Fibroblast of peridontal ligament (primary cell): ENCODE measurements at regions not wholly inside any gene's neighbourhood (a gene's known extent, or its start where the extent isn't known, plus 50 kb on each side); places are given as distances from the start of the nearest gene placed in this dataset.

Experiments used
- DNase-seq: peaks from one replicate; pipeline ENCODE4 v3.0.0-alpha.2; 2010; ENCODE audit errors: extremely low read depth

DNA sequence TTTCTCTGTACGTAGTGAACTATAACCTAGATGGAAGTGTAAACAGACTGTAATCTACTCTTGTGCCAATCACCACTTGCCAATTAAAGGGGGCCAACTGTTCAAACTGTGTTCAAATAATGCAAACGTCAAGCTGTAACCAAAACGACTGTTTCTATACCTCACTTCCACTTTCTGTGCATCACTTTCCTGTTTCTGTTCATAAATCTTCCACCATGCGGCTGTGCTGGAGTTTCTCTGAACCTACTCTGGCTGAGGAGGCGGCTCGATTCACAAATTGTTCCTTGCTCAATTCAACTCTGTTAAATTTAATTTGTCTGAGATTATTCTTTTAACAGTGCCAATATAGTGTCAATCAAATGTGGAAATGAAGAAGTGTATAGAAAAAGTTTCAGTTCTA lies 206.7 kb upstream of the TBC1D5 start:
- DNase-seq = no peak

DNA sequence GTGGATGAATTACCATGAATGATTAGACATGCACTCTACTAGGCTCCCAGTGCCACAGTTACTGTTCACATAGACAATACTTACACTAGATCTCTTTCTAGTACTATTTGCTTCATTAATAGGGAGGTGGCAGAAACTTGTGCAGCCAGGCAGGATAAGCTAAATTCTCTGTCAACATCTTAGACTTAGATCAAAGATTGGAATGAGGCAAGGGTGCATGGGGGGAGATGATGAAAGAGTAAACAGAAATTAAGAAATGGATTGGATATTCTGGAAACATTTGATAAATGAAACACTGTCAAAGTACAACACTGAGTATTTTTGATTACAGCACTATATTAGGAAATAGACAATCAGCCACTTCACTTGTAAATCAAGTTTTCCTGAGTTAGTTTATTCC lies 205.4 kb upstream of the TBC1D5 start:
- DNase-seq = no peak

DNA sequence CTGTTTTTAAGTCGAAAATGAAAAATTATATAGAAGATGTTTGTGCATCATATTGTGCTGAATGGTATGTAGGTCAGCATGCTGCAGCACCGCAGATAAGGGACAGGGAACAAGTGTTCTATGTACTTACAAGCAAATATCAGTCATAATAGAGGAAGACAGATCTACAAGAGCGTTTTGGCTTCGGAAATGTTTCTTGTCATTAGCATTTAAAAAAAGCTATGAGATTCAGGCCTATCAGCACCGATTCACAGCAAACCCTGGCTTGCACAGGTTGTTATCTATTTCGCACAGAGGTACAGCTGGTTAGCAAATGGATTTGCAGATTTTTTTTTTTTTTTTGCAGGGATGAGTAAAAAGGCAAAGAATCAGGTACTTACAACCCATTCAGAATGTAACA lies 204.2 kb upstream of the TBC1D5 start:
- no peak for DNase-seq

DNA sequence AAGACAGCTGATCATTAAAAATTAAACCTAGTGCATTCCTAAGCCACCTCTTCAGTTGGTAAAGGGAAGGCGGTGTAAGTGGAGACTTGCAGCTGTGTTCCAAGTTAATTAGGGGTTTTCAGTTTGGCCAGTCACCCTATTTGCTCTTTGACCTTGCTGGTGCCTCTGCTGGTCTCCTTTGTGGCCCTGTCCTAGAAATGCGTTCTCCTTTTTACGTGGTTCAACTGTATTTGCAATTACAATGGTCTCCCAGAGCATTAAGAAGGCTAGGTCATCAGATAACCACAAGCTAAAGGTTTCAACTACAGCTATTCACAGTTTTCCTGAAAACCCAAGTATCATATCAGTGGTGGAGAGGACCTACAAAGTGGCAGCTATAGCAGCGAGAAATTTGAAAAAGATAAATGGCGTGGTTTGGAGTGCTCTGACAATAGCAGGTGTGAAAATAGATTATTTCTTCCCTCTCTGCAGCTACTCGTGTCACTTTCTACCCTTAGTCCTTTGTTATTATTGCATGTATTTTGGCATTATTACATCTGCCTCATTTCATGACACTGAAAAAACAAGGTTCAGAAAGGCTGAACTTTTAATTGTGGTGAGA lies 203.5 kb upstream of the TBC1D5 start:
- no peak for DNase-seq

DNA sequence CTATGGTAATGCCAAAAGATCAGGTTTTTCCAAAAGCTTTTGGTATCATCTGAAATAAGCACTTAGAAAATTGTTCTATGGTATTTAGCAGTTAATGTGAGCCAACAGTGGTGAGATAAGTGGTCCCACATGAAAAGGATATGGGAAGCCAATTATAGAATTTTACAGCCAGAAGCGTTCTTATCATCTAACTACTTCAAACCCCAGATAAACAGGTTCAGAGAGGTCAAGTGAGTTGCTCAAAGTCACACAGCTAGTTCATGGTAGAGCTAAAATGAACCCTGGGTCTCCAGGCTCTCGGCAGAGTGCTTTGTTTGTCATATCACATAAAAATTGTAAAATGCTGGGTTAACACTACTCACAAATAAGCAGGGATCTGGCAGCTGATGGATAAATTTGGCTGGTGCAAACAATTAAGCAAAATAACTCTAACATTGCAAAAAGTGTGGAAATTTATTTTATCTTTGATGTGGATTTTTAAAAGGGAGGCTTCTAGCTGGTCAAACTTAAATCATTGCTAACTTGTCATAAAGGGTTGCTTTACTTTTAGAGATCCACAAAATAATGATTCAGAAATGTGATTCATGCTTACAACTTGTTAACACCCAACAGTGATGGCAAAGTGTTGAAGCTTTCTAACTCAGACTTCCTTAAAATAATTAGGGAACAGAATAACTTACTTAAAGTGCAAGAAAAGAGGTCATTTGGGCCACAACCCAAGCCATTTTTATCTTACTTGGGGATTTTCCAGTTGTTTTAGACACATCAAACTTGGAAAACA lies 202.8 kb upstream of the TBC1D5 start:
- DNase-seq = no peak

DNA sequence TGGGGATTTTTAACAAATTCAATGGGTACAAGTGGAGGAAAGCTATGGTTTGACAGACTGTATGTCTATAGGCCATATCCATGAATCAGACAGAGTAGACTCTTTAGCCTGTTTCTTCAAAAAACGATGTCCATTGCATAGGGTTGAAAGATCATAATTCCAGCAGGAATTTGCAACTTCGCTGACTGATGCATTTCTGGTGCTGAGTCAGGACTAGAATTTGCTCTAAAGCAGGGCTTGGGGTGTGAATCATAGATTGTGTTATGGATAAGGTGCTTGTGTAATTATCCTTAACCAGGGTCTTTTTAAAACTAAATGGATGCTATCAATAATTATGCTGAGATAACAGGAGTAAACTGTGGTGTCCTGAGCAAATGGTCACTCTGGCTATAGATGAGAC lies 200.4 kb upstream of the TBC1D5 start:
- no peak for DNase-seq

DNA sequence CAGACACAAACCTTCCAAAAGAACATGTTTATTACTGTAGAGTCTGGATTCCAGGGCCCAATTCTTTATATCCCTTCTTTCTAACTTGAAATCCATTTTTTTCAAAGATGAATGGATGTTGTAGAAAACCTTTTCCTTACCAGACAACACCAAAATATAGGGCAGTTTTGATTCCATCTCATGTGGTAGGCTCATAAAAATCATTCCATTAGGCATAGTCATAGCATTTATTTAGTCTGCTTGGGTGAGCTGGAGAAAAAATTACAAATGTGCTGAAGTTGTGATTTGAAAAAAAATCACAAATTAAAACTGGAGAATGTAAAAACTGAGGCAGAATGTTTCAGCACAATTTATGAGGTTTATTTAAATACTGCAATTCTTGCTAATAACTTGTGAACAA lies 199.3 kb upstream of the TBC1D5 start:
- no peak for DNase-seq

DNA sequence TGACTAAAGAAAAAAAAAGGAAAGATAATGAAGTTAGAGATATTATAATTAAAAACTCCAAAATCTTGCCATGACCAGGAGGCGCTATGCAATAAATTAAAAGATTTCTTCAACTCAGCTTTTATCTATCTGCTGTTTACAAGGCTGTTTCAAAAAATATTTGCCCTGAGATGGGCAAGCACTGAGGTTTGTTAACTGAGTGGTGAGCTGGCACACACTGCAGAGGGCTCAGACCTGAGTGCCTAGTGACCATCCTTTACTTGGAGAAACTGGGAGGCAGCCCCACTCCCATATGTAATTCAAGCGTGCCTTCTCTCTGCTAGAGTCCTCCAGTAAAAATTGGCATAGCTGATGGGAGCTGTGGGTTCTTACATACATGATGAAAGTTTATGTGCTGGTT lies 198.7 kb upstream of the TBC1D5 start:
- DNase-seq = no peak

DNA sequence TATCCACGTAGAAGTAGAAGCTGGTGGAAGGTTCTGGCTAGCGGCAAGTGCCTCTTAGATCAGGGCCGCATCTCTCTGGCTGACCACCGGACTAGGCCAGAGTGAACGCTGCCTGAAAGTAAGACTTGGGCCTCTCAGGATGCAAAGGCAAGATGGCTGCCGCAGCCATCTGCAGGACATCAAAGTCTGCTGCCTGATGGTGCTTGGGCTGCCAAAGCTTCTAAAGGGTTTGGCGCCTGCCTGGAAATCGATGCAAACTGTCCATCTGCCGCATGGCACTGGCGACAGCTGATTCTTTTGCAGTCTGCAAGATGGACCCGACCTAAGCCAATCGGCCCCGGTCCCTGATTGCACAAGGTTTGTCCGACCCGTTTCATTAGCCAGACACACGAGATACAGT lies 196.7 kb upstream of the TBC1D5 start:
- DNase-seq = no peak

DNA sequence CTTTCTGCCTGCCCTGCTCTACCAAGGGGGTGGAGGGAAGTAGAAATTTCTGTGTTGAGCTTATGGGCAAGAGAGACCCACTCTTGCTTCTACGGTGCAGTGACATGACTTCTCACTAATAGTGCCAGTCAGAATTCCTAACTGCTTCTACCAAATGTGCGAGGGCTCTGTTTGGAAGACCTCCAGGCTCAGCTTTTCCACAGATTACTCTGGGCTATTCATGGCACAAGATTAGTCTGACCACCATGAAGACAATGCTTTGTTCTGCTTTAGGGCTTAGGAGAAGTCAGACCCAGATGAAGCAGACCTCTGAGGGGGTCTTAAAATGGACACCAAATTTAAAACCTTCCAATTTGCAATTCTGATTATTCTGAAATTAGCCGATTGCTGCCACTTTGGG lies 195.9 kb upstream of the TBC1D5 start:
- DNase-seq = no peak

DNA sequence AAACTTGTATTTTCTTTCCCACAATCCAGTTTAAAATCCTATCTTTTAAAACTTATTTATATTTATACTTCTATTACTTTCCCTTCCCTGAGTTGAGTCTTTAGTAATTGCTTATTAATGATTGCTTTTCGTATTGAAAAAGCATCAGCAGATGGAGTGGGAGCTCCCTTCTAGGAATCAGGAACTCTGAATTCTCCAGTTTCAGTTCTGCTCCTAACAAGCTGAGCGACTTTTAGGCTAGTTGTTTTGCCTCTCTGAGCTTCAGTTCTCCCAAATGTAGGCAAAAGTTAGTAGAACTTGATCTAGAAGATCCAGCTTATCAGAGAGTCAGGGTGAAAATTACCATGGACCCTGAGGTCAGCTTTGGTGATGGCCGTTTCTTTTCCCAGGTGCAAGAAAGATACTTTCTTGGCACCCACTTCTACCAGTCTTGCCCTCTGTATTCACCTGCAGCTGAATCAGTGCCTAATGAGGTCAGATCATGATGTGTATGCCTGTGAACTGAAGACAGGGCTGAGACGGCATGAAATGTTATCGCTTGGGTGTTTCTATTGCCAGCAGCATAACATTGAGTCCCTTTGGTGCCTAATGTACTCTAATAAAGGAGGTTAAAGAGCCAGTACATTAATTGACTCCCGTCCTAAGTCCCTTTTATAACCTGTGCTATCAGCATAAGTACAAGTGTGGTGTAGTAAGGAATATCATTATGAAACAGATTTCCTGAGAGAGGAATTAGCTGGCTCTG lies 194.5 kb upstream of the TBC1D5 start:
- DNase-seq = no peak

DNA sequence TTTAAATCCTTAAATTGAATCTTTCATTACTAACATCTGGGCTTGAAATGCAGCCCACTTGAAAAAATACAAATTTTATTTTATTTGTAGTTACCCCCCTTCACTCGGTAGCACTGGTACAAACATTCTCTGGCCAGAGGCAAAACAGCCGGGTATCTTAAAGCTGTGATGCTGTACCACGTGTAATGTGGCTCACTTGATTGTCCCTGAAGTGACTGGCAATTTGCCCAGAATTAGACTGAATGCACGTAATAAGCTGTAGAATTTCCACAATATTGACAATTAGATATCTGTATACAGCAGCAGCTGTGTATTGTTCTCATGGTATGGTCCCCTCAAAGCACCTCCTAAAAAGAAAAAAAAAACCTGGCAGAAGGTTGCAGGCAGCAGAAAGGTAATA lies 192.8 kb upstream of the TBC1D5 start:
- DNase-seq = no peak

DNA sequence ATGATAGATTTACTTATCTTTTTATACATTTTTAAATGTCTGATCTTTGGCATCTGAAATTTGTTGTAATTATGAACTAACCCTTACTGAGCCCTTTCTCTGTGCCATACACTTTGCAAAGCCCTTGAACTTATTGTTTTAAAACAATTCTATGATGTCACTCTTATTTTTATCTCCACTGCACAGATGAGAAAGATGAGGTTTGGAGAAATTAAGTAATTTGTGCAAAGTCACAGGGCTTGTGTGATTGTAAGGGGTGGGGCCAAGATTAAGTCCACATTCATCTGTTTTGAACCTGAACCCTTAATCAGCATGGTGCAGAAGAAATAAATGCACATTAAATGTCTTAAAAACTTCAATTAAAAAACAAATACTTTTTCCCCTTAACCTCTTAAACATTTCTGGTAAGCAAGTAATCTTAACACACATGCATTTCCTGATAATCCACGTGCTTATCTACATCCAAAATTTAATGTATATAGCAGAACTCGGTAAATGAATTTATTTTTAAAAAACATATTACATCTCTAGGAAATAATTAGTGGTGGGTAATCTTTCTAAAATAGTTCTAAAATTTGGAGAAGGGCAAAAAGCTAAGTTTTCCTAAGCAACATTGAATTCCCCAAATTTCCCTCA lies 189.8 kb upstream of the TBC1D5 start:
- no peak for DNase-seq

DNA sequence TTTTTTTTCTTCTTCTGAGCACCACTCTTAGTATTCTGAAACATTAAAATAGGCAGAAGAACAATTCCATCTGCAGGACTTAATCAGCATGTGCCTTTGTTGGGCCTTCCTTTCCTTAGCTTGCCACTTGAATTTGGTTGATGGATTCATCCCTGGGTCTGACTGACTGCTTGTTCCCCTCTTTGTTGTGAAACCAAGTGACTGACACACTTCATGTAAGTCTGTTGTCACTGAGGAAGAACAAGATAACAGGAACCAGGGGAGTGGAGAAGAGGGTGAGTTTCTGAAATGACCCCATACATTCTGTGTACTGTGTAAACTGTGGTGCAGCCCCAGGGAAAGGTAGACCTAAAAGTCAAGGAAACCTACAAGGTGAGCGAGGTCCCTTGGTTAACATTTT lies 188.7 kb upstream of the TBC1D5 start:
- no peak for DNase-seq

DNA sequence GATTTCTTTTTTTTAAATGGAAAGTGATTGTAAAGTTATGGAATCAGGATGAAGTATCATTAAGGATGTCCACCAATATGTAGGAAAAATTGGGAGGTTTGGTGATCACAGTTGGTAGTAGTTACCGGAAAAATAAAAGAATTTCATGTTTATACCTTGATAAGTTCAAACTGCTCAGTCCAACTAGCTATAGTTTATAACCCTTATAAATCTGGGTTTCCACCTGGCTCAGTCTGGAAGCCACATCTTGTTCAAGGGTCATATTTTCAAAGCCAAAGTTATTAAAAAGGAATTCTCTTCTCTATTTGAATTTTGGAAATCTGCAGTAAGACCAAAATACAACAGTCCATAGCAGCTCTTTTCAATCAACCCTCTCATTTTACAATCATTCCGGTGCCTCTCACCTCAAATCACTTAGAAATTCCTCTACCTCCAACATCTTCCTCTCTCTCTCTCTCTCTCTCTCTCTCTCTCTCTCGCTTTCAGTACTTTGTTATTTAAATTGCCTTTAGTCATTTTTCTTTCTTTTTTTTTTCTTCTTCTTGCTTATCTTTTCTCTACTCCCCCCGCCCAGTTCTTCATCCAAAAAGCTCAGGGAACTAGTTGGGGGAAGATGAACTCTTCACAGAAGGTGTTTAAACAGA lies 186.2 kb upstream of the TBC1D5 start:
- DNase-seq = no peak

DNA sequence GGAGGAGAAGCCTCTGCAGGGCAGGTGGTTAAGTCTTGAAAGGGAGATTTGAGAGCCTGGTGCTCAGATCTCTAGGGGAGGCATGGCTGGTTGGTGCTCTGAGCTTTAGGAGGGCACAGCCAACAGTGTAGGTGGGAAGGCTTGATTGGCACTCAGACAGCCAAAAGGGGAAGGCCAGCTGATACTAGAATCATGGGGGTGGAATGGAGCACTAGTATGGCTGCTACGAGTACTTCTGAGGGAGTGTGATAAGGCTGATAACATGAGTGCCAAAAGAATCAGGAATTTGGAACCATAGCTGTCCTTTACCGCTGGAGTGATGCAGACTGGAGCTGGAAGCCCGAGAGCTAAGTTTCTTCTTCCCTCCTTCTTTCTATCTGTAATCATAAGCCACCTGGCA lies 184.6 kb upstream of the TBC1D5 start:
- no peak for DNase-seq

DNA sequence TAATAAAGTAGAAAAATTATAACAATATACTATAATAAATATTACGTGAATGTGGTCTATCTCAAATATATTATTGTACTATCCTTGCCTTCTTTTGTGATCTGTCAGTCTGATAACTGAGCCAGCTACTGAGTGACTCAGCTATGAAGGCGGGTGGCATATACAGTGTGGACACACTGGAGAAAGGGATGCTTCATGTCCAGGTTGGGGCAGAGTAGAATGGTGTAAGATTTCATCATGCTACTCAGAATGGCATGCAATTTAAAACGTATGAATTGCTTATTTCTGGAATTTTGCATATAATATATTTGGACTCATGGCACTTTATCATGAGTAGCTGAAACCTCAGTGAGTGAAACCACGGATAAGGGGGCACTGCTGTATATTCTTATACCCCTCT lies 172.9 kb upstream of the TBC1D5 start:
- DNase-seq = no peak

DNA sequence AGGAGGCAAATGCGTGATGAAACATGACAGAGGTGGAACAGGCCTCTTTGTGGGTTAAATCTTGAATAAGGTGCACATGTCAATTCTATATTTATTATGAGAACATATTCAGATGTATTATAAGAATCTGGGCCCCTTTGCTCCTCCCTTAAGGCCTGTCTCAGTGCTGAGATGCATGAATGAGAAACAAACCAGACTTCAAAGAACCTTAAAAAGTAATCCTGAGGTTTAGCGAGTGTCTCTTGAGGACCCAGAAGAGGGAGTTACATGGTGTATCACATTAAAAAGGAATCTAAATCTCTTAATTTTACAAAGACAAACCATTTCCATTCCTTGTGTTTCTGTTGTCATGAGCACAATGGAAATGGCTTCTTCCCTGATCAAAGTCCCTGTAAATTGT lies 170.9 kb upstream of the TBC1D5 start:
- no peak for DNase-seq

DNA sequence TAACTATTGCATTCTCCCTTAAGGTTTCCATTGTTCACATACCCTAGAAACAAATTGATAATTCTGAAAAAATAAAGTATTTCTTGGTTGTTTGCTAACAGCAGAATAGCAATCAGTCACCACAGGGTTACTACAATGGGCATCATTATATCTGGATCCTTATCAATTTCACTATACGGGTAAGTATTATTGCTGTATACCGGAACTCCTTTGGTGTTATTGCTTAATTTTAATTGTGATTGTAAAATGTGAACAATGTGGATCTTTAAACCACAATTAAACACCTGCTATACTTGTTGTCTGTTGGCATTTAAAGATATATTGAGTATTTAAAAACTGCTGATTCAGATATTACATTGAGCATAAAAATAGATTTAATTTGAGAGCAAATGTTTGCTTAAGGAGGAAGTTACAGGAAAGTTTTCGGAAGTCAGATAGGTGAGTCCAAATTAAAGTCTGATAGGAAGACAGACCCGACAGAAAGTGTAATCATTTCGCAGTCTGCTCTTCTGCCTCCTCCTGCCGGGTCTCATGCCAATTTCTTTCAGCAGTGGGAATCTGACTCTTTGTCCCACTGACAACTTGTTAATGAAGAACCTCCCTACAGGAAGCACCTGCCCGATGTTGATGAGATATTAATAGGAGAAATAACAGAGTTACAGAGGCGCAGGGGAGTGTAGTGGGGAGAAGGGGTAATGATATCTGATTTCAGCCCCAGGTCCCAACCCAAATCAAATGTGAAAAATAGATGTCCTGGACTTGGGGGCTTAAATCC lies 169.7 kb upstream of the TBC1D5 start:
- no peak for DNase-seq

DNA sequence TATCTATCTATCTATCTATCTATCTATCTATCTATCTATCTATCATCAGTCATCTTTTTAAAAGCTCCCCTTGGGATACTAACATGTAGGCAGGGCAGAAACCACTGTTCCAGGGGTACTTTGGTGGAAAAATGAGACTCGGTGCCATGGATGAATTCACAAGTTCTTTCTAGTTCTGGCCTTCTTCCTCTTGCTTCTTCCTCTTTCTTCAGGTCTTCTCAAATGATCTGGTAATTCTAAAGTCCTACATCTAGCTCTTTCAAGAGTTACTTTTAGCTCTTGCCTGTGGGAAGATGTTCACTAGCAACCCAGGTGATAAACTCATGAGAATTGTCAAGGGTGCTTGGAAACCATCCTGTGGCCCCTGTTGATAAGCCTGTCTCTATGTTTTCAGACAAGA lies 168.5 kb upstream of the TBC1D5 start:
- DNase-seq = no peak

DNA sequence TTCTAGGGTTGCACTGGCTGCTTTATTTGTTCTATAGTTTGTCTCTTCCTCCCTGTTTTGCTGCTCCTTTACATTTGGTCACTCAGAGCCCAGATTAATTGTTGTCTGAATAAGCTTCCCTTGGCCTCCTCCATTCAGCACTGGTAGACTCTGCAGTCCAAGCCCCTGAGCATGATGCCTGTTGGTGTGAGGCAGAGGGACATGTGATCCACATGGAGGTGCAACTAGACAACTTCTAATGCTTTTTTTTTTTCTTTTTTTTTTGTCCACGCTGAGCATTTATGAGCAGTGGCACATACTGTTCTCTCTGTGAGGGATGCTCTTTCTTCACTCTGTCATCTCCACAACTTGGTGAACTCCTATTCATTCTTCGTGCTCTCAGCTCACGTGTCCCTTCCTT lies 167.3 kb upstream of the TBC1D5 start:
- DNase-seq = no peak
